Astrocyte (in vitro differentiated cells and primary cell): ENCODE measurements at regions not wholly inside any gene's neighbourhood (a gene's known extent, or its start where the extent isn't known, plus 50 kb on each side); places are given as distances from the start of the nearest gene placed in this dataset.

Experiments
- CTCF ChIP-seq: IDR thresholded peaks from 2 replicates; pipeline ENCODE4 v1.5.1; 2011; ENCODE audit warnings: low read depth, mild to moderate bottlenecking, inconsistent platforms, low read length, moderate library complexity; ENCODE audit not compliant: insufficient read depth
- EZH2 ChIP-seq: IDR thresholded peaks from 2 replicates; pipeline ENCODE4 v1.6.1; 2012; ENCODE audit warnings: mild to moderate bottlenecking, low read length, inconsistent platforms; ENCODE audit not compliant: insufficient read depth

DNA sequence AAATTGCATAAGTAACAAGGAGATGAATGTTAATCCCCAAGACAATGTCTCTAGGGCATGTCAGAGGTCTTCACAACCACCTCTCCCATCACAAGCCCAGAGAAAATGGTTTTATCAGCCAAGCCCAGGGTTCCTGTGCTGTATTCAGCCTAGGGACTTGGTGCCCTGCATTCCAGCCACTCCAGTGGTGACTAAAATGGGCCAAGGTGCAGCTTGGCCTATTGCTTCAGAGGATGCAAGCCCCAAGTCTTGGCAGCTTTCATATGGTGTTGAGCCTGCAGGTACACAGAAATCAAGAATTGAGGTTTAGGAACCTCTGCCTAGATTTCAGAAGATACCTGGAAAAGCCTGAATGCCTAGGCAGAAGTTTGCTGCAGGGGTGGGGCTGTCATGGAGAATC, 1118.6 kb downstream of the PLA2G4A start:
- TF ChIP-seq CTCF (no peak), EZH2 (no peak)
